Stimulated activated CD4-positive, alpha-beta T cell treated with anti-CD3 and anti-CD28 coated beads, TNF-alpha, amount 100 ng/mL, for 4 hours (primary cell): ENCODE measurements at regions not wholly inside any gene's neighbourhood (a gene's known extent, or its start where the extent isn't known, plus 50 kb on each side); places are given as distances from the start of the nearest gene placed in this dataset.

Experiments
- DNase-seq, 3 experiments: peaks; one replicate each; pipeline ENCODE4 v3.0.0-alpha.2; 2020; ENCODE audit warnings: low read depth in 3 of 3

DNA sequence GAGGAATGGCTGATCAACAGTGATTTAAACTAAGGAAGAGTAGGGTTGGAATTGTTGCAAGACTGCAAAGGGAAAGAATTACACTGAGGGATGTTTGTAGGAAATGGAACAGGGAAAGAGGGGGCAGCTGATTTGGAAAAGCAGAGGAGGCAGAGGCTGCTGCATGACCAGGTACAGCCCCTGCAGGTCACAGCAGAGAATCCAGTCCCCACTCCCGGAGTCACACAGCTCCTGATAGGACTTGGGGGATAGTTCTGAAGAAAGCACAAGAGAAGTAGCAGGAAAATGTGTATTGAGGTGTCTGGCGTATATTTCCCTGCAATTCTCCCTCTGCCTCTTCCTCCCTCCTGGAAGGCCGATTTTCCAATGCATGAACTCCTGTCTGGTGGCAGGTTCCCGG lies 92.5 kb upstream of the PDE10A start:
- DNase-seq: no peak

GRCh38 chr6:165753506-165753905 lies 90.5 kb upstream of the PDE10A start:
- no peak for DNase-seq

- DNase-seq: no peak
Observed at GRCh38 chr6:165752451-165752850, 89.4 kb upstream of the PDE10A start.

- DNase-seq: no peak
Observed at GRCh38 chr6:165751486-165751885, 88.4 kb upstream of the PDE10A start.

DNA sequence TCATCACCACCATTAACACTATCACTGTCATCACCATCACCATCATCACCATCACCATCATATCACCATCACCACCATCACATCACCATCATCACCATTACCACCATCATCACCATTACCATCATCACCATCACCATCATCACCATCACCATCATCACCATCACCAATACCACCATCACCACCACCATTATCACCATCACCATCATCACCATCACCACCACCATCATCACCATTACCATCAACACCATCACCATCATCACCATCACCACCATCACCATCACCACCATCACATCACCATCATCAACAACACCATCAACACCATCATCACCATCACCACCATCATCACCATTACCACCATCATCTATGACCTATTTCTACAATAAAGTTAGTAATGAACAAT lies 86.1 kb upstream of the PDE10A start:
- DNase-seq: no peak

DNA sequence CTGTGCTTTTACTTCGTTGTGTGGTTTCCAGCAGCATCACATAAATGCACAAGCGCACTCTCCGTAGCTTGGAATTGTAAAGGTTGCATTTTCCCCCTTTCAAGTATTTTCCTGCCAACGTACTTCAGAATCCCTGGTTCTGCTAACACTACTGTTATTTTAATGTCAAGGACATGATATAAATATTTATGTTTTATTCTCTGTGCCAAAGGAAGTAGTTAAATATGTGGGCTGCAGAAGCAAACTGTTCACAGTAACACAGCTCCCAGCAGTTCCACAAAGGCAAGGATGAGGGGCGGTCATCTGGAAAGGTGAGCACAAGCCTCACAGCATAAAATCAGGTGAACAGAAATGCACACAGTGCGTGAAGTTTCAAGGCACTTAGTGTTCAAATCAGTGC lies 85.3 kb upstream of the PDE10A start:
- DNase-seq: no peak

DNA sequence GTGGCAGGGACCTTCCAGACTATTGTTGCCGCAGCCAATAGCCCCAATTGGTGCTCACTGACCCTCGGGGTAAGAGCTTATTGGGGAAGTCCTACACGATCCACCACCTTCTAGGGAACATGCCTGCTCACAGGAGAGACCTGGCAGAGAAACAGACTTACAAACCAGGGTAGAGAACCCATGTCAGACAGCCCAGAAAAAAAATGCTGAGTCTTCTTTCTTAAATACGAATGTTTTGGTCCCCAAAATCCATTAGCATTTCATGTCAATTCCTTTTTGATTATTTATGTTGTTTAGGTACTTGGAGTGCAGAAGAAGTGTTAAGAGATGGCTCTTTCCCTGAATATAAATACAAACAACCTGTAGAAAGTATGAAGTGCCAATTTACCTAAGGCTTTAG lies 84.9 kb upstream of the PDE10A start:
- no peak for DNase-seq

- no peak for DNase-seq
Observed at GRCh38 chr6:165746331-165746730, 83.3 kb upstream of the PDE10A start.

GRCh38 chr6:165745492-165745891 lies 82.5 kb upstream of the PDE10A start:
- DNase-seq: no peak

- DNase-seq: no peak
Observed at GRCh38 chr6:165744555-165745228, 81.7 kb upstream of the PDE10A start.

GRCh38 chr6:165743366-165743898 lies 80.4 kb upstream of the PDE10A start:
- DNase-seq: no peak

- DNase-seq: no peak
Observed at GRCh38 chr6:165742047-165742446, 79.0 kb upstream of the PDE10A start.

DNA sequence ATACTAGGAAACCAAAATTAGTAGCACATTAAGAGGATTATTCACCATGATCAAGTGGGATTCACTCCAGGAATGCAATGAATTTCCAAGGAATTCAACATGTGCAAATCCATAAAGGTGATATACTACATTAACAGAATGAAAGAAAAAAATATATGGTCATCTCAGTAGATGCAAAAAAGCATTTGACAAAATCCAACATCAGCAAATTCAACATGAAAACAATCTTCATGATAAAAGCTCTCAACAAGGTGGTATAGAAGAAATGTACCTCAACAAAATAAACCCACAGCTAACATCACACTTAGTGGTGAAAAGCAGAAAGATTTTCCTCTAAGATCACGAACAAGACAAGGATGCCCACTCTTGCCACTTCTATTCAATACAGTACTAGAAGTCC lies 74.4 kb upstream of the PDE10A start:
- no peak for DNase-seq

- DNase-seq: no peak
Observed at GRCh38 chr6:165735065-165735464, 72.0 kb upstream of the PDE10A start.

- no peak for DNase-seq
Observed at GRCh38 chr6:165733489-165733791, 70.4 kb upstream of the PDE10A start.

- no peak for DNase-seq
Observed at GRCh38 chr6:165732696-165733488, 69.9 kb upstream of the PDE10A start.

GRCh38 chr6:165729307-165729936 lies 66.4 kb upstream of the PDE10A start:
- DNase-seq: no peak

DNA sequence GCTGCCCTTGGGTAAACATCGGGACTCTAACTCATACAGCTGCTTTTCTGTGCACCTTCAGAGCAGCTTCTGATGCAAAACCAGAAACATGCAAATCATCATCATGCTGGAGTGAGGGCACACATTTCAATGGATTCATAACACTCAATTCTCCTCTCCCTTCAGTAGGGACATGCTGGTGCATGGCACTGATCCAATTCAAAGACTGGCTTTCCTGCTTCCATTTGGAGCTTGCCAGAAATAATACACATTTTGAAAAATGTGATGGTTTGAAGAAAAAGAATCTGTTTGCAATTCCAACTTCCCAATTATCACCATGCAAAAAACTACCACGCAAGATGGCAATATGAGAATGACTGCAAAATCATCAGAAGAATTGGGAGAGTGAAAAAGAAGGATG lies 65.2 kb upstream of the PDE10A start:
- no peak for DNase-seq

GRCh38 chr6:165726965-165727381 lies 63.9 kb upstream of the PDE10A start:
- DNase-seq: no peak

DNA sequence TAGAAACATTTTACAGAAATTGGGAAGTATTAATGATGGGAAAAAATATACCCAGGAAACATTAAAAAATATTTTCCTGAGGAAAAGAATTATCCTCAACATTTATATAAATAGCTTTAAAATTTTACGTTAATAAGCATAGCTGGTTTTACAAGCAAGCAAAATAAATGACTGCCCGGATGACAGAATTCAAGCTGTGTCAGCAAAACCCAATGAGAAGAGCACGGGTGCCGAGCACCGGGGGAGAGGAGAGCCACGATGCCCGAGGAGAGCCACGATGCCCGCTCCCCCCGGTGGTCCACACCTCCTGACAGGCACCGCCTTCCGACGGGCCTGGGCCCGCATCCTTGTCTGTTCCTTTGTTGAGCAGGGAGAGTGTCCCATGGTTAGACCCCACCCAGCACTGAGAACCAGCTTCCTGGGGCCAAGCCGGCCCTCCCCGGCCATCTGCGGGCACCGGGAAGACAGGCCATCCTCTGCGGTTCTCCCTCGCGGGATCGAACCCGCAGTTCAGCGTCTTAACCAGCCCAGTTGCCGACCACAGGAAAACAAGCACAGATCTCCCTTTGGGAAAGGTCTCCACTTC lies 63.3 kb upstream of the PDE10A start:
- DNase-seq: no peak

GRCh38 chr6:165725201-165725600 lies 62.2 kb upstream of the PDE10A start:
- DNase-seq: no peak

DNA sequence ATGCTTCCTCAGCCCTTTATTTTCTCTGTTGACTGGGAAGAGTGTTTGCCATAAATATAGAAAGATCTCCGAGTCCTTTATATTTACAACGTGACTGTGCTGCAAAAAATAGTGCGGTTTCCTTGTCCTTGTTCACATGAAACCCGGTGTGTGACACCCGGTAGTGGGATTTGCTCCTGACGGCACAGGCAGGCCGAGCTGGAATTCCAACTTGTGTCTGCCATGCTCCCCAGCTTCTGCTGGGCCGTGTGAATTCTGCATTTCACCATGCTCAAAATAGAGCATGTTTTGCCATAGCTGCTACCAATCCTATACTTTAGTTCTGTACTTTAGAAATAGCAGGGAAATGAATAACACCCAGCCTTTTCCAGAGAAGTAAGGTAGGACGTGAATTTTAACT lies 60.3 kb upstream of the PDE10A start:
- no peak for DNase-seq

- no peak for DNase-seq
Observed at GRCh38 chr6:165722022-165722421, 59.0 kb upstream of the PDE10A start.
